Activated naive CD4-positive, alpha-beta T cell treated with Interleukin-2 at 50 U/mL for 16 hours (primary cell): ENCODE measurements at regions not wholly inside any gene's neighbourhood (a gene's known extent, or its start where the extent isn't known, plus 50 kb on each side); places are given as distances from the start of the nearest gene placed in this dataset.
"Not testable (repeated sequence)": the region's sequence is repeated elsewhere in the genome, so short reads cannot be mapped to it uniquely, and the experiment has no call there.

Experiments used
- DNase-seq: peaks from one replicate; pipeline ENCODE4 v3.0.0-alpha.2; 2020

DNA sequence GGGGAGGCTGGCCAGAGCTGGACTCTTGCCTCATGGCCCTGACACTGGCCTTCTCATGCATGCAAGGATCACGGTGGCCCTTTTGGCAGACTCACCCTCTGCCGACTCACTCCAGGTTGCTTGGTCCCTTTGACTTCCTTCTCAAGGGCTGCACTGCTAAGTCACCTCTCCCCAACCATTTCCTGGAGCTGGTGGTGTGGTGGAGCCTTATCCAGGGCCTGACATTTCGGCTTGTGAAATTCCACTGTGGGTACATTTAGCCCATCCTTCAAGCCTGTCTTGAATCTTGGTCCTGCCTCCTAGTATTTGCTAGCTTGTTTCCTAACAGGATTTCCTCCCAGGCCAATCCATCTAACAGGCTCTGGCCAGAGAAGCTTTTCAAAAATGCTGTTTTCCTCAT is 52.6 kb upstream of the JUN start:
- no peak for DNase-seq

DNA sequence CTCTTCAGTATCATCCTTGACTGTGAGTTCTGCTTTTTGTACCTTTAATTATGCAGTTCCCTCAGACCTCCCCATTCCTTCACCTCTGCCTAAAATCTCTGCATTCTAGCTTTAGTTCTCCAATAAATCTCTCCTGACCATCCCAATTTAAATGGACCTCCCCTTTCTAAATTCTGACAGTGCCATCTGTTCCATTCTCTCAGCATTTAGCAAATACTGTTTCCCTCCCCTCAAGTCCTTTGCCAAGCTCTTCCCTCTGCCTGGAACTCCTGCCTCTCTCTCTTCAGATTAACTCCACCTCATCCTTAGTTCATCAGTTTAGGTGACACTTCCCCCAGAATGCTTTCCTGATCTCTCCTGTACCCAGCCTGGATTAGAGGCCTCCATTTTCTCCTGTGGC is 54.0 kb upstream of the JUN start:
- no peak for DNase-seq

DNA sequence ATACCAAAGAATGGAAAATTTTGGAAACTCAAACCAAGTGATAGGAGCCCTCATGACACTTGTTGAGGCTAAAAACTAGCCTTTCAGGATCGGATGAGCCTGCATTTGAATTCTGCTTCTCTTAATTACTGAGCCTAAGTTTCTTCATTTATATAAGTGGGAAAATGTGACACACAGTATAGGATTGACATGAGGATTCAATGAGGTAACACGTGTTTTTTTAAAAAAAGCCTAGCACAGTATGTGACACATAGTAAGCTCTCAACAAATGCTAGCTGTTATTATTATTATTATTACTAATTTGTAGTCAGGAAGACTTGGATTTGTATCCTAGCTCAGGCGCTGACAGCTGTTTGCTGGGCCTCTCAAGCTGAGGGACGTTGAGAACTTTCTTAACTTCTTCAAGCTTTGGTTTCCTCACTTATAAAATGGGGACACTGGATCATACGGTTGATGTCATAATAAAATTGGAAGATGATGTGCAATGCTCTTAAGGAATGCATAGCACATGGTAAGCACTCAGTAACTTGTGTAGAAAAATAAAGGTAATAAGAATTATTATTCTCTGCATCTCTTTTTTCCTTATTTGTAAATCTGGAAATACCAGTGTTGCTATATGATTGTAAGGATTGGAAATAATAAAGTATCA is 55.4 kb upstream of the JUN start:
- DNase-seq, result no peak

DNA sequence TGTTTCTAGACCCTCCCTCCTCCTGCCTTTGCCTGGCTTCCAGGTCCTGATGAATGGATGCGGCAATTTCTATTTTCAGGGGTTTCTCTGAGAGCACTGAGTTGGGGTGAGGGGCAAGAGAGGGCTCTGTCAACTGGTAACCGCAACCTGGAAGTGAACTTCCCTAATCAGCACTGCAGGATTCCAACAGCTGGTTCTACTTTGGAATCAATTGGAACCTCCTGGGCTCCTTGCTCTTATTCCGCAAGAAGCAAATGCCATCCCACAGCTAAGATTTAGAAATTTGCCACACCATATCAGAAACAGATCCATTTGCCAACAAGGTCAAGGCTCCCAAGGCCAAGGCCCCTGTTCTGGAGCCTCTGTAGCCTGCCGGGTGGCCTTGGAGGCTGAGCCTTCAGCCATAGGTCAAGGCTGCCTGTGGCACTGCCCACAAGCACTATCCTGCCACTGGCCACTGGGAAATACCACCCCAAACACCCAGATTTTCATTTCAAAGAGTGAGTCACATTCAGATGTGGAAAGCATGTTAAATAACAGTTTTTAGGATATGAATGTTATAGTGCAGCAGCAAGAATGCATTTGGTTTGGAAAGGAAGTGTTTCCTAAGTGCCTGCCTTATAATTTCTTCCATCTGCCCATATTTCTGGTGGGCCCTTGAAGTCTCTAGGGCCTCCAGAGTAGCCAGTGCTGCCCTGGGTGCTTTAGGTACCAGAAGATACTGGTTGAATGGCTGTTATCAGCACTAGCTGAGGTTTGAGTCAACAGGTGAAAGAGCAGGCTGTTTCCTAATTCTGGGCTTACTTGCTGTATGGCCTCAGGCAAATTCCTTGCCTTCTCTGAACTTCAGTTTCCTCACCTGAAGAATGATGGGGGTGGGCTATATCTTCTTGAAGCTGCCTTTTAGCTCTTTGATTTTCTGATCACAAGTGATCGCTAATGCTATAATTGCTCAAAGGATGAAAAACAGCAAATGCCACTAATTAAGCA is 56.3 kb upstream of the JUN start:
- DNase-seq, result no peak

DNA sequence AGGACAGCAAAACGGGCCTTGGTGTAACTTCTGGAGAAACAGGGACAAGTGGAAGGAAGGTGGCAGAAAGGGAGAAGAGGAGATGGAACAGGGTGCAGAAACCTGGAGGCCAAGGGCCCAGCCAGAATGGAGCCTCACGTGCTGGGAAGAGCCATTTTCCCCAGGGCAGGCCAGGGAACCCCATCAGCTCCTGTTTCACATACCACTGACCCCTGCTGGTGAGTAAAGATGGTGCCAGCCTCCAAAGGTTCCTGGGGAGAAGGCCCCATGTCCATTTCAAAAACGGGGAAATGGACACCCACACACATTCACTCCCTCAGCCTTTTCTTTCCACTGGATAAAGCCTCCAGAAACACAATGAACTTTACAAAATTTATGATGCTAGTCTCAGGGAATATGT is 57.6 kb upstream of the JUN start:
- no peak for DNase-seq

DNA sequence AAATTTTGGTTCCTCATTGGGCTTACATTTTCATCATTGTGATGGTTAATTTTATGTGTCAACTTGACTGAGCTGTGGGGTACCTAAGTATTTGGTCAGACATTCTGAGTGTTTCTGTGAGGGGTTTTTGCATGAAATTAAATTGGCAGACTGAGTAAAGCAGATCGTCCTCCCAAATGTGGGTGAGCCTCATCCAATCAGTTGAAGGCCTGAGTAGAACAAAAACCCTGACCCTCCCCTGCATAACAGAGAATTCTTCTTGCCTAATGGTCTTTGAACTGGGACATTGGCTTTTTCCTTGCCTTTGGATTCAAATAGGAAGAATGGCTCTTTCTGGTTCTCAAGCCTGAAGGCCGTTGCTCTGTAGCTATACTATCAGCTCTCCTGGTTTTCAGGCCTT is 59.1 kb upstream of the JUN start:
- DNase-seq, result no peak

DNA sequence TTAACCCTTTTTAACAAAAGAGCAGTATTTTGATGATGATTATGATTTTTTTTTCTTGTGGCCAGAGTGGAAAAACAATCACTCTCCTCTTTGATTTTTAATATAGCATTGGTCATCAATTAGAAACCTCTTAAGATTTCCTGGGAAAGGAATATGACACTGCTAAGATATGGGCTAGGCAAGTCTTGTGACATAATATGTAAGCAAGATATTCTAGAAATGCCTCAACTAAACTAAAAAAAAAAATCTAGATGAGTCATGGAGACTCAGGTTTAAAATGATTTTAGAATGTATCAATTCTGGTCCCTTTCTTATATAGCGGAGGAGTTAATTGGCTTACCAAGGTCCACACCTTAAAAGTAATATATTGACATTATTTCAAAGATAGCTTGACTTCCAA is 60.3 kb upstream of the JUN start:
- DNase-seq, result no peak

DNA sequence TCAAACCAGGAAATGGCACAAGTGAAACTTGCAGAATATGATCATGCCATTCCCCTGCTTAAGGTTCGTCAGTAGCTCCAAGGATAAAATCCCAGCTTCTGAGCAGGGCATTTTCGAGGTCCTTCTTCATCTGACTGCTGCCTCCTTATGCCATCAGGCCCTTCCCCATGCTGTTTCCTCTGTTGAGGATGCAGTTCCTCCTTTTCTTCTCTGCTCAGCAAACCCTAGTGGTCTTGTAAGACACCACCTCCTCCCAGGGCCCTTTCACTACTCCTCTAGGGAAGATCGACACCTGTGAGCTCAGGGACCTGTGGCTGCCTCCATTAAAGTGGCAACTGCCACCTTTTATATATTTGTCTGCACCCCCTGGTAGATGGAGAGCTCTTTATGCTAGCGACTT is 62.1 kb upstream of the JUN start:
- DNase-seq, result no peak

DNA sequence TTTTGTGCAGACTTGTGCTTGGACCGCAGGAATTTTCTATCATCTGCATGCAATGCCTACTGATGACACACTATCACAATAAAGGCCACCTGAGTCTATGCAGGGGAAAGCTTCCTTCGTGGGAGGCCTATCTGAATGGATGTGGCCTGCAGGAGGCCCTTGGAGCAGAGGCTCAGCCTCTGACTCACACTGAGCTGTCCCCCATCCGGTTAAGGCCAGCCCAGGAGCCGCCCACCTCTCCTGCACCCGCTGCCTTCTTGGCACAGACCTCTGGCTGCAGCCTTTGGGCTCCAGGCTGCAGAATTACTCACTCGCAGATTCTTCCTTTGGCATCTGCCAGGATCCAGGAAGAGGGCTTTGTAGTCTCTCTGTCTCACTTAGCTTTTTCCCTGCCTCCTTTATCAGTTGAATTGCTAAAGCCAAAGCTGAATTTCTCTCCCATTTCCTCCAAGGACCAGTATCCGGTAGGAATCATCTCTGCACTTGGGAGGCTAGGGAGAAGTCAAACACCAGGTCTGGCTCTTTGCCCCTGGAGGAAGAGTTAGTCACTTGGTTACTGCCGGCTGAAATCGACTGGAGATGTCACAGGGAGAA is 65.1 kb upstream of the JUN start:
- DNase-seq, result no peak

DNA sequence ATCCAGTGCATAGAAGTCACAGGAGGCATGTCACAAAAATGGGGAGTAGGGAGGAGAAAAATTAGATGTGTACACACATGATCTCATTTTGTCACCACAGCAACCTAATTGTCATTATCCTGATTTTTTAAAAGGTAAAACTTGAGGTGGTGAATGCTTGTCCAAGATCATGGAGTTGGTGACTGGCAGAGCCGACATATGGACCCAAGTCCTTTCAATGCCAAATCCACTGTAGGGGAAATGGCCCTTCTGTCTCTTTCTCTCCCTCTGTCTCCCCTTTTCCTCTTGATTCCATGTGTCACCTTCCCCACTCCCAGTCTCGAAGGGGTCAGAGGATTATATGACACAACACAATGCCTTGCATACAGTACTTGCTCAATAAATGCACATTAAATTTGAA is 65.7 kb upstream of the JUN start:
- DNase-seq, result no peak

DNA sequence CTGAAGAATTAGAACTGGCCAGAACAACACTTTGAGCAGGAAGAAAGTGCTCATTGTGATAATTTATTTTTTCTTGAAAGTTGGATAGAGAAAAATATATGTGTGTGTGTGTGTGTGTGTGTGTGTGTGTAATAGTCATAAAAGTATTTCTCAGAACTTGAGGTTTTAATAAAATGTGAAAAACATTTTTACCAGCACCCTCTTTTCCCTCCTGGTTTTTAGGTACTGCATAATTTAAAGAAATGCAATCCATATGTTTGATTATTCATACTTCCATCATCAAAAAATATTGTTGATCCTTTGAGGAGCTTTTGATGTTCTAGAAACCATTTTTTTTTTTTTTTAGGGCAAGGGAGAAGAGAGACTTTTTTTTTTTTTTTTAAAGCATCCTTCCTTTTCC is 66.8 kb upstream of the JUN start:
- no peak for DNase-seq

DNA sequence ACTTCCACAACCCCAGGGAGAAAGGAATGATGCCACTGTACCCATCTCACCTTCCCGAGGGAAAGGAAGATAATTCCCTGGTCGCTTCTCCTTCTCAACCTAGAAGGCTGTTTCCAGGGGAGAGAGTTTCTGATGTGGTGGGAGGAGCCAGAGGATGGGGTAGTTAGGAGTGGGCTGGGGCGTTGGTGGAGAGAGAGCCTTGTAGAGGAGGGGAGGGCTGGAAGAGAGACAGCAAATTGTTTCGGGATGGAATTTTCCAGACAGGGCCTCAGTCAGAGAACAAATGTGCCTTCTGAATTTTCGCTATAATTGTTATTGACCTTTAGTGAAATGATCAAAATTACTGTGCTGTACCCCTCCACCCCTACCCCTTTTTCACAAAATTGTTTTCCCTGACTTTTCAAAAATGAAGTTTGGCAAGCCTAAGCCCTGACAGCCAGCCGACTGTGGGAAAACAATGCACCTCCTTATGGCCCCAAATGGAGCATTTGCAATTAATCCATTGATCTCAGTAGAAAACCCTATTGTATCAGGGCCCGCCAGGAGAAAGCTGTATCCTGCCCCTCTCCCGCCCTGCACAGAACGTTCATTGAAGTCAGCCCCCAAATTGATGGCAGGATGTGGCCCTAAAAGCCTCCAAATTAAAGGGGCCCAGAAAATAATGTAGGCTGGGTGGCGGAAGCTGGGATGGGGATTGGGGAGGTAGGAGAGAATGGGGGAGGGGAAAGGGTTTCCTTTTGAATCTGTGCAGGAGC is 69.1 kb upstream of the JUN start:
- DNase-seq, result no peak

DNA sequence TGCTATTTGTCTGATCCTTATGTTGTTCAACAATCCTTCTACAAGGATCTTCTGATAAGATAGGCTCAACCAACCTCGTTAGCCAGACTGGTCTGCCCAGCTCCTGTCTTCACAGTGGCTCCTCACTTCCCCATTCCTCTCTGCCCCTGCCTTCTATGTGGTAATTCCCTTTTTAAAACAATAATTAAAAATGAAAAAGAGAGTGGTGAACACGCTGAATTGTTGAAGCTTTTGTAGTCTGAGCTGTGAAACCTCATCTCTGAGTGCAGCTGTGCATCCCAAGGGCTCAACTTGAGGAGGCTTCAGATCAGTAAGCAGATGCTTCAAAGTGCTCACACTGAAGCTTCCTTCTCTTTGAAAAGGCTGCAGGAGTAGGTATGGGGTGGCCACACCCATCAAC is 70.7 kb upstream of the JUN start:
- no peak for DNase-seq

DNA sequence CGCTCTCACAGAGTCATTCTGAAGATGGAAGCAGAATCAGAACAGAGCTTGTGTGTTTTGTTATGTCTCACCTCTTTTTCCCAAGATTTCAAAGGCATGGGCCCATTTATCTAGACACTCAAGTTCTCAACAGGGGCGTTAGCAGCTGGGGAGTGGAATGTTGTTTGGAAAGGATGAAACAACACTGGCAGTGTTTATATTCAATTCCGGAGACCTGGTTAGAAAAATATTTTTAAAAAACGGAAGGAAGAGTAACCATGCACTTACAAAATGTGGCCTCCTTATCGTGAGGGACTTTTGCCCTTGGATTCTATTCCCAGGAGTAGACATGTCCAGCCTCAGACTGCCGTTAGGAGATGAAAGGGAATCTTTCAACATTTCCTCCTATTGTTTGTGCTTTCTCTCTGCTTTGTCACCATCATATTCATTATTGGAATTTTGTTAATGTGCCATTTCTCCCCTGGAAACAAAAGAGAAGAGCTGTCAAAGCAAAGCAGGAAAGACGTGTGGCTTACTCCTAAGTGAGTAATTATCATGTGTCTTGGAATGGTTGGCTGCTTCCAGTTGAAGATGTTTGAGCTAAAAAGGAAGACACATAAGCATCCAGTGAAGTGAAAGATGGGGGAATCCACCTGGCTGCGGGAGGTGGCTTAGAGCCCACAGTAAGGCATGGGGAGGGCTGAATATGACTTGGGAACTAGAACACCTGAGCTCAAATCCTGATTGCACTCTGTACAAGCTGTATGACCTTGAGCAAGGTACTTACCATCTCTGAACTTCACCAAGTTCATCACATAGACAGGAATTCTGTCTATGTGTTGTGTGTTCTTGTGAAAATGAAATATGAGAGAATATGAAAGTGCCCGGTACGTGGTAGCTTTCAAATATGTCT is 71.7 kb upstream of the JUN start:
- DNase-seq, result no peak

DNA sequence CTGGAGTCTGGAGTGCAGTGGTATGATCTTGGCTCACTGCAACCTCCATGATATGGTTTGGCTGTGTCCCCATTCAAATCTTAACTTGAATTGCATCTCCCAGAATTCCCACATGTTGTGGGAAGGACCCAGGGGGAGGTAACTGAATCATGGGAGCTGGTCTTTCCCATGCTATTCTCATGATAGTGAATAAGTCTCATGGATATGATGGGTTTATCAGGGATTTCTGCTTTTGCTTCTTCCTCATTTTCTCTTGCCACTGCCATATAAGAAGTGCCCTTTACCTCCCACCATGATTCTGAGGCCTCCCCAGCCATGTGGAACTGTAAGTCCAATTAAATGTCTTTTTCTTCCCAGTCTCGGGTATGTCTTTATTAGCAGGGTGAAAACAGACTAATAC is 72.4 kb upstream of the JUN start:
- not testable (repeated sequence) for DNase-seq

DNA sequence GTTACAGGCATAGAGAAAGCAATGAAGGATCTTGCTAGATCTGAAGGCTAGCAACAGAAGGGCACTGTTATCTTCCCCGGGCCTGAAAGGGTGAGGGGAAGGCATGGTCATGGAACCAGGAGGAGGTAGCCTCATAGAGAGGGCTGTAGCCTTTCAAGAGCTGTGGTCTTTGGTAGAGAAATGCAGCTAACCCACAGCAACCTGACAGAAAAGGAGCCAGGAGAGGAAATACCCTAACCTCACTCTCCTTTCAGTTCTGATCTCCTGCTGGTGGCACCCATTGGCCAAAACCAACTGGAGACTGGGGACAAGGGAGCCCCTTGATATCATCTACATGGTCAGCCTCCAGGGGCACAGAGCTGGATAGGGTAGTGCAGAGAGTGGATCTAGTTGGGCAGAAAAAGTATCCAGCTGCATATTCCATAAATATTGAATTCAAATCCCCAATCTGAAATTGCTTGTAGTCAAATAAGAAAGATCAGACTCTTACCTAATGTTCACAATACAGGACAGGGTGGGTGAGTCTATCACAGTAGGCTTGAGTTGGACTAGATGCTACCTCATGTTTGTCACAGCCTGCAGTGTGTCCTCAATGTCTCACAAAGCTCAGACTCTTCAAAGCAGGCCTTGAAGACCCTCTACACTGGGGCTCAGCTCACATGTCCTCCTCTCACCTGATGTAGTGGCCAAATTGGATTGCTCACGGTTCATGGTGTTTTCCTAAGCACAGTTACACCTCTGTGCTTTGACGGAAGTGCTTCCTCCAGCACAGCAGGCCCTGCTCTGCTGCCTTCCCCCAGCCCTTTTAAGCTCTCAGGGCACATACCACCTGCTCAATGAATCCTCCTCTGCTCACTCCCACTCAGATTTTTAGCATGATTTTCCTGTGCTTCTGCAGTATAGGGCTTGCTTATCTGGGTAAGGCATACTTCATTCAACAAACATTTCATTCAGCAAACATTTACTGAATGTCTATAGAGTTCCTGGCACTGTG is 74.1 kb upstream of the JUN start:
- peak; percentile 2 for DNase-seq

DNA sequence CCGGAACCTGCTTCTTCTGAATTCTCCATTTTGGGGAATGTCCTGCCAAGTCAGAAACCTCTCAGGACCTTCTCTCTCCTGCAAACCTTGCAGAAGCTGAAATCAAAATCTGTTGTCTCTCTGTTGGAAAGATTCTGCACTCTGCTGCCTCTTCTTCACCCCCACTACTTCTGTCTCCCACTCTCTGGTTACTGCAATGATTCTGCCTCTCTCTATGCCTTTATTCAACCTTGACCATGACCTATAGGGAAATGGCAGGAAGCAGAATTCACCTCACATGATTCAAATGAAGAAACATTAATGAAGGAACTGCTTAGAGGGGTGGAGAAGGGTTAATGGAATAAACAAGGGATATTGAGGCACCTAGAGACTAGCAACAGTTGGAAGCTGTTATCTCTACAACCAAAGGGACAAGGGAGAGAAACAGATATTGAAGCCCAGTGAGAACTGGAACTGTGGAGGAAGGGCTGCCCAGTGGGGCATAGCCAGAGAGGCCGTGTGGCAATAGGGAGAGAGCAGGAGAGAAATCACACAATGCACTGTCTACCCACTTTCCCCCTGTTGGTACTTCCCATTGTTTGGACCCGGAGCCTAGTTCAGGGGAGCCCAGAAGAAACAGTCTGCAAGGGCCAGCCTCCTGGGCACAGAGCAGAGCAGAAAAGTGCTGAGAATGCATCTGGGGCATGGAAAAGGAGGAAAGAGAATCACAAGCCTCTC is 76.1 kb upstream of the JUN start:
- DNase-seq, result no peak

DNA sequence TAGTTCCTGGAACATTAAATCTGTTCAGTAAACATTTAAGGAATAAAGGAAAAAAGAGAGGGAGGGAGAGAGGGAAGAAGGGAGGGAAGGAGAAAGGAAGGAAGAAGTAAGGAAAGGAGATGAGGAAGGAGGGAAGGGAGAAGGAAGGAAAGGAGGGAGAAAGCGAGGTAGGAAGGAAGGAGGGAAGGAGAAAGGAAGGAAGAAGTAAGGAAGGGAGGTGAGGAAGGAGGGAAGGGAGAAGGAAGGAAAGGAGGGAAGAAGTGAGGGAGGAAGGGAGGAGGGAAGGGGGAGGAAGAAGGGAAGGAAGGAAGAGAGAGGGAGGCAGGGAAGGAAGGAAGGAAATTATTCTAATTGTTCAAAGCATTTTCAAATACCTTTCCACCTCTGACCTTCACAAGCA is 77.2 kb upstream of the JUN start:
- DNase-seq, result no peak

DNA sequence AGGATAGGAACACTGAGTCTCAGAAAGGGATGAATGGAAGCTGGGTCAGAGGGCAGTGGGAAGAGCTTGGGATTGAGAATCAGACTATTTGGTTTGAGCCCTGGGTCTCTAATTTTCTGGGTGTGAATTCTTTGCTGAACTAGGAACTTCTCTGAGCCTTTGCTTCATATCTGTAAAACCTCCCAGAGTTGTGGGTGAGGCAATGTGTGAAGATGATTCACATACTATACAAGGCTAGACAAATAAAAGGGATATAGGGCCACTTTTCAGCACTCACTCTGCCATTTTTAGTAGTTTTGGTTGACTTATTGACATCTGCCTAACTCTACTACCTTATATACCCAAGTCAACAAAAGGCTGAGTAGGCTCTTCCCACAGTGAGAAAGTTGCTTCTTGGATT is 77.7 kb upstream of the JUN start:
- DNase-seq, result no peak

DNA sequence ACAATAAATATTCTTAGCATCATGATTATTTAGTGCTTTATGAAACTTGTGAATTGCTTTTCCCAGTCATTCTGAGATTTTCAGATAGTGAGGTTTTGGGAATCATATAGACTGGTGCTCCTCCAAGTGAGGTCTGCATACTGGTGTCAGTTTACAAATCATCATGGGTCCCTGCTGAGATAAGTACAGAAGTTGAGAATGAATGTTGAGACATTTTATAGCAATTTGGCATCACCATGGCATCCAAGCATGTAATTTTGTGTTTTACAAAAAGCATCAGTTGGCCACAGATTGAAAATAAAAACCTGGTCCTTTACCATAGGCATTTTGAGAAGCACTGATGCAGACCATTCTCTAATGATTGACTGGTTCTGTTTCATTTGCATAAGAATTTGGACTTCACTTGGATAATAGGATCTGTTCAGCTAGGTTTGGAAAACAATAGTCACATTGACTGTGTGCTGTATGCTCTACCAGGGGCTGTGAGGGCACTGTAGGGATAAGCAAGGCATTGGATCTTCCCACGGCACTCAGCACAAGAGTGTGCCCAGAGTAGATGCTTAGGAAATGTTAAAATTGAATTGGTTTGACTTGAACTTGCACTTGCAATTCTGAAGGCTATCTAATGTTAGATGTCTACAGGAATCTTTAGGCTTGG is 79.0 kb upstream of the JUN start:
- DNase-seq, result no peak
